DND-41 (cell line): ENCODE measurements at regions not wholly inside any gene's neighbourhood (a gene's known extent, or its start where the extent isn't known, plus 50 kb on each side); places are given as distances from the start of the nearest gene placed in this dataset.

Experiments used
- ATAC-seq: fragments of 200-7000 bp; cut with Tn5 transposase; 3 replicates; pipeline ENCODE4 v1.9.1; 2021; ENCODE audit warnings: low read depth; ENCODE audit not compliant: insufficient read depth
- DNase-seq: peaks from one replicate; pipeline ENCODE4 v3.0.0-alpha.2; 2020
- H2AFZ ChIP-seq: 2 replicates; pipeline ENCODE4 v1.6.0; 2012; ENCODE audit warnings: low read depth, low read length
- H3K27ac ChIP-seq: 2 replicates; pipeline ENCODE4 v1.5.1; 2012; ENCODE audit warnings: low read length, inconsistent platforms
- H3K27me3 ChIP-seq: fragments of 200-600 bp; sonication (generic); 2 replicates; pipeline ENCODE4 v1.6.0; 2012; ENCODE audit warnings: low read length, mild to moderate bottlenecking, inconsistent platforms; ENCODE audit not compliant: insufficient read depth, poor library complexity
- H3K36me3 ChIP-seq: 2 replicates; pipeline ENCODE4 v1.5.1; 2012; ENCODE audit warnings: low read length, inconsistent platforms; ENCODE audit not compliant: insufficient read depth
- H3K4me1 ChIP-seq: 2 replicates; pipeline ENCODE4 v1.5.1; 2012; ENCODE audit warnings: mild to moderate bottlenecking, low read length; ENCODE audit not compliant: insufficient read depth
- H3K4me2 ChIP-seq: 2 replicates; pipeline ENCODE4 v1.6.0; 2012; ENCODE audit warnings: mild to moderate bottlenecking, moderate library complexity, low read length, inconsistent platforms; ENCODE audit not compliant: insufficient read depth
- H3K4me3 ChIP-seq, 2 experiments: fragments of 200-600 bp in 1 of 2; shearing (Covaris generic) in 1 of 2; 2 replicates each; pipeline ENCODE4 v1.5.1; 2012 to 2016; ENCODE audit warnings: inconsistent platforms in 2 of 2, low read length in 2 of 2, mild to moderate bottlenecking in 2 of 2, low read depth in 1 of 2, moderate library complexity in 1 of 2
- H3K79me2 ChIP-seq: 2 replicates; pipeline ENCODE4 v1.6.0; 2012; ENCODE audit warnings: low read length, inconsistent platforms; ENCODE audit not compliant: insufficient read depth
- H3K9ac ChIP-seq: 2 replicates; pipeline ENCODE4 v1.6.0; 2012; ENCODE audit warnings: low read depth, mild to moderate bottlenecking, inconsistent platforms, low read length, moderate library complexity
- H3K9me3 ChIP-seq: 2 replicates; pipeline ENCODE4 v1.5.1; 2012; ENCODE audit warnings: low read length, moderate library complexity, mild to moderate bottlenecking, inconsistent platforms; ENCODE audit not compliant: insufficient read depth, severe bottlenecking
- H4K20me1 ChIP-seq: 2 replicates; pipeline ENCODE4 v1.6.0; 2012; ENCODE audit warnings: low read length; ENCODE audit not compliant: insufficient read depth
- CTCF ChIP-seq: IDR thresholded peaks from 2 replicates; pipeline ENCODE4 v1.5.1; 2012; ENCODE audit warnings: borderline replicate concordance, low read length, moderate library complexity, mild to moderate bottlenecking; ENCODE audit not compliant: poor library complexity, severe bottlenecking; ENCODE audit errors: extremely low read depth
- EZH2 ChIP-seq: IDR thresholded peaks from 3 replicates; pipeline ENCODE4 v1.6.1; 2012; ENCODE audit warnings: borderline replicate concordance, low read depth, mild to moderate bottlenecking, moderate library complexity, low read length, inconsistent platforms; ENCODE audit not compliant: severe bottlenecking

- Histone ChIP-seq H3K27ac (no peak overlapping the region), H3K27me3 (no peaks in the 10 kb centered on the region), H3K9me3 (no peaks in the 10 kb centered on the region), H2AFZ (no peak overlapping the region), H3K4me2 (no peak overlapping the region), H4K20me1 (no peaks in the 10 kb centered on the region), H3K9ac (no peak overlapping the region), H3K4me3 (no peak overlapping the region), H3K36me3 (no peaks in the 10 kb centered on the region), H3K79me2 (no peaks in the 10 kb centered on the region), H3K4me1 (no peaks in the 10 kb centered on the region)
- DNase-seq = no peak
- no peak for ATAC-seq
- no peak for TF ChIP-seq EZH2
- no peak for TF ChIP-seq CTCF
These were observed 458.5 kb downstream of the TFEC start for GRCh38 chr7:115572111-115572510.

- no peak for DNase-seq
- no peak overlapping the region for H3K27ac ChIP-seq
These were observed 469.0 kb downstream of the TFEC start for GRCh38 chr7:115561335-115562110.

GRCh38 chr7:115559877-115560276, 470.7 kb downstream of the TFEC start:
- Histone ChIP-seq H3K4me3 (no peak overlapping the region), H3K9me3 (no peaks in the 10 kb centered on the region), H3K27ac (no peak overlapping the region), H3K27me3 (no peaks in the 10 kb centered on the region), H3K4me2 (no peak overlapping the region), H3K36me3 (no peaks in the 10 kb centered on the region), H4K20me1 (no peaks in the 10 kb centered on the region), H2AFZ (no peak overlapping the region), H3K9ac (no peak overlapping the region), H3K4me1 (no peaks in the 10 kb centered on the region), H3K79me2 (no peaks in the 10 kb centered on the region)
- TF ChIP-seq EZH2 = no peak
- no peak for TF ChIP-seq CTCF
- DNase-seq (no peak), ATAC-seq (no peak)

More at GRCh38 chr7:115561335-115562110, 469.0 kb downstream of the TFEC start:
- H3K27me3 ChIP-seq = no peaks in the 10 kb centered on the region
- H3K9ac ChIP-seq = no peak overlapping the region
- no peaks in the 10 kb centered on the region for H3K79me2 ChIP-seq
- ATAC-seq = no peak
- no peaks in the 10 kb centered on the region for H3K4me1 ChIP-seq
- no peaks in the 10 kb centered on the region for H3K9me3 ChIP-seq
- peak overlapping the region; percentile 21; the same call in 1 of the 2 replicates for H2AFZ ChIP-seq
- H4K20me1 ChIP-seq = no peaks in the 10 kb centered on the region
- H3K4me3 ChIP-seq = no peak overlapping the region
- H3K36me3 ChIP-seq = no peaks in the 10 kb centered on the region
- no peak overlapping the region for H3K4me2 ChIP-seq
- no peak for TF ChIP-seq EZH2
- no peak for TF ChIP-seq CTCF
